OCI-LY3 (cell line): ENCODE measurements at regions not wholly inside any gene's neighbourhood (a gene's known extent, or its start where the extent isn't known, plus 50 kb on each side); places are given as distances from the start of the nearest gene placed in this dataset.

Experiments
- H2AFZ ChIP-seq: fragments of 200-600, 300-600 bp; shearing (Covaris generic); 2 replicates; pipeline ENCODE4 v1.6.0; 2014; ENCODE audit warnings: antibody characterized with exemption, low read depth, low read length
- H3K27ac ChIP-seq: fragments of 200-600, 300-600 bp; sonication (generic); 2 replicates; pipeline ENCODE4 v1.5.1; 2014; ENCODE audit warnings: mild to moderate bottlenecking, low read length, moderate library complexity, mixed read lengths
- H3K27me3 ChIP-seq: fragments of 200-600, 300-600 bp; sonication (generic); 2 replicates; pipeline ENCODE4 v1.6.1; 2014; ENCODE audit warnings: low read depth, low read length, mixed read lengths
- H3K36me3 ChIP-seq: fragments of 200-600, 300-600 bp; sonication (generic); replicated peaks from 2 replicates; pipeline ENCODE3; 2014; ENCODE audit warnings: low read depth, low read length, mixed read lengths
- H3K4me1 ChIP-seq: fragments of 300-600, 200-600 bp; sonication (generic); 2 replicates; pipeline ENCODE4 v1.6.1; 2014; ENCODE audit warnings: low read length, mixed read lengths
- H3K4me2 ChIP-seq: fragments of 200-600, 300-600 bp; sonication (generic); 2 replicates; pipeline ENCODE4 v1.6.1; 2014; ENCODE audit warnings: low read length, mixed read lengths
- H3K4me3 ChIP-seq: fragments of 300-600, 200-600 bp; sonication (generic); 2 replicates; pipeline ENCODE4 v1.5.1; 2014; ENCODE audit warnings: antibody characterized with exemption, mild to moderate bottlenecking, low read length, moderate library complexity
- H3K79me2 ChIP-seq: fragments of 300-600, 200-600 bp; shearing (Covaris generic); 2 replicates; pipeline ENCODE4 v1.6.1; 2014; ENCODE audit warnings: mild to moderate bottlenecking, low read length, mixed read lengths
- H3K9ac ChIP-seq: fragments of 300-600, 200-600 bp; shearing (Covaris generic); 2 replicates; pipeline ENCODE4 v1.6.0; 2014; ENCODE audit warnings: mild to moderate bottlenecking, low read length, moderate library complexity
- H3K9me3 ChIP-seq: fragments of 200-600, 300-600 bp; shearing (Covaris generic); 2 replicates; pipeline ENCODE4 v1.6.1; 2014; ENCODE audit warnings: low read length, mixed read lengths; ENCODE audit not compliant: insufficient read depth
- H4K20me1 ChIP-seq: fragments of 200-600, 300-600 bp; sonication (generic); 2 replicates; pipeline ENCODE4 v1.6.1; 2016; ENCODE audit warnings: low read length, mixed read lengths; ENCODE audit not compliant: insufficient read depth
- CTCF ChIP-seq: fragments of 200-600, 300-600 bp; sonication (generic); IDR thresholded peaks from 2 replicates; pipeline ENCODE4 v1.5.1; 2014; ENCODE audit warnings: antibody characterized with exemption, low read length, low read depth
- EZH2phosphoT487 ChIP-seq: fragments of 200-600 bp; shearing (Covaris generic); IDR thresholded peaks from 2 replicates; pipeline ENCODE4 v1.6.1; 2018; ENCODE audit warnings: antibody characterized with exemption, mixed run types, low read depth

GRCh38 chr14:98189062-98189461 is 1082.9 kb downstream of the BCL11B start:
- no peak for TF ChIP-seq CTCF
- TF ChIP-seq EZH2phosphoT487: no peak
- H3K27ac ChIP-seq: no peak overlapping the region
- no peak overlapping the region; the same call in 1 of the 2 replicates for H2AFZ ChIP-seq
- no peaks in the 10 kb centered on the region for H3K79me2 ChIP-seq
- no peaks in the 10 kb centered on the region for H4K20me1 ChIP-seq
- H3K9me3 ChIP-seq: 0 out of 2 replicates have a peak, but pooled peaks cover 12% of the 10 kb centered on the region
- no peaks in the 10 kb centered on the region for H3K27me3 ChIP-seq
- no peak overlapping the region for H3K4me2 ChIP-seq
- no peaks in the 10 kb centered on the region for H3K36me3 ChIP-seq
- H3K4me1 ChIP-seq: peaks cover 9% of the 10 kb centered on the region; the same call in 1 of the 2 replicates
- H3K4me3 ChIP-seq: no peak overlapping the region
- no peak overlapping the region for H3K9ac ChIP-seq

GRCh38 chr14:98189511-98189910 is 1082.5 kb downstream of the BCL11B start:
- Histone ChIP-seq H3K4me1 (peaks cover 5% of the 10 kb centered on the region; the same call in 1 of the 2 replicates), H3K4me2 (no peak overlapping the region), H3K27me3 (no peaks in the 10 kb centered on the region), H3K9ac (no peak overlapping the region), H4K20me1 (no peaks in the 10 kb centered on the region), H3K4me3 (no peak overlapping the region), H3K9me3 (0 out of 2 replicates have a peak, but pooled peaks cover 12% of the 10 kb centered on the region), H3K27ac (no peak overlapping the region), H3K79me2 (no peaks in the 10 kb centered on the region), H3K36me3 (no peaks in the 10 kb centered on the region), H2AFZ (no peak overlapping the region)
- TF ChIP-seq EZH2phosphoT487 (no peak), CTCF (no peak)

- H3K4me2 ChIP-seq: no peak overlapping the region
- H3K27ac ChIP-seq: no peak overlapping the region
These were observed 1082.1 kb downstream of the BCL11B start for GRCh38 chr14:98189944-98190343.

GRCh38 chr14:98192946-98193345 is 1079.1 kb downstream of the BCL11B start:
- Histone ChIP-seq H3K9me3 (0 out of 2 replicates have a peak, but pooled peaks cover 12% of the 10 kb centered on the region), H3K4me1 (peaks cover 2% of the 10 kb centered on the region; the same call in 1 of the 2 replicates), H3K27ac (no peak overlapping the region), H3K36me3 (no peaks in the 10 kb centered on the region), H2AFZ (no peak overlapping the region), H3K27me3 (no peaks in the 10 kb centered on the region), H3K79me2 (no peaks in the 10 kb centered on the region), H3K4me2 (no peak overlapping the region), H4K20me1 (no peaks in the 10 kb centered on the region), H3K4me3 (no peak overlapping the region), H3K9ac (no peak overlapping the region)
- TF ChIP-seq EZH2phosphoT487: no peak
- TF ChIP-seq CTCF: no peak

More at GRCh38 chr14:98189944-98190343, 1082.1 kb downstream of the BCL11B start:
- Histone ChIP-seq H3K9ac (no peak overlapping the region), H3K4me1 (0 out of 2 replicates have a peak, but pooled peaks cover under 1% of the 10 kb centered on the region), H3K79me2 (no peaks in the 10 kb centered on the region), H3K27me3 (no peaks in the 10 kb centered on the region), H4K20me1 (no peaks in the 10 kb centered on the region), H3K9me3 (0 out of 2 replicates have a peak, but pooled peaks cover 12% of the 10 kb centered on the region), H2AFZ (no peak overlapping the region), H3K4me3 (no peak overlapping the region), H3K36me3 (no peaks in the 10 kb centered on the region)
- TF ChIP-seq EZH2phosphoT487 (no peak), CTCF (no peak)
